HepG2 (cell line): ENCODE measurements at regions not wholly inside any gene's neighbourhood (a gene's known extent, or its start where the extent isn't known, plus 50 kb on each side); places are given as distances from the start of the nearest gene placed in this dataset.

Experiments
- CTCF ChIP-seq: sonication (generic); formaldehyde crosslinking; IDR thresholded peaks from 2 replicates; pipeline ENCODE4 v1.5.0; 2020; ENCODE audit warnings: mild to moderate bottlenecking, missing genetic modification reagents, moderate library complexity
- ELF1 ChIP-seq: sonication (generic); formaldehyde crosslinking; IDR thresholded peaks from 2 replicates; pipeline ENCODE4 v1.4.0; 2020; ENCODE audit warnings: missing genetic modification reagents
- MTA1 ChIP-seq: sonication (generic); formaldehyde crosslinking; IDR thresholded peaks from 2 replicates; pipeline ENCODE4 v1.4.0; 2020; ENCODE audit warnings: missing genetic modification reagents, mild to moderate bottlenecking, borderline replicate concordance
- REST ChIP-seq, 2 experiments: IDR thresholded peaks; 2 replicates each; pipeline ENCODE4 v1.6.1; 2011 to 2012; ENCODE audit warnings: low read length in 2 of 2, borderline replicate concordance in 1 of 2, low read depth in 1 of 2, mild to moderate bottlenecking in 1 of 2, moderate library complexity in 1 of 2
- SIN3A ChIP-seq: IDR thresholded peaks from 2 replicates; pipeline ENCODE4 v1.6.1; 2011; ENCODE audit warnings: low read depth, mild to moderate bottlenecking, control low read depth, low read length, borderline replicate concordance
- ZNF101 ChIP-seq: sonication (generic); formaldehyde crosslinking; IDR thresholded peaks from 2 replicates; pipeline ENCODE4 v1.4.0; 2020; ENCODE audit warnings: mild to moderate bottlenecking, low read depth, missing genetic modification reagents, borderline replicate concordance
- ZNF124 ChIP-seq: sonication (generic); formaldehyde crosslinking; IDR thresholded peaks from 2 replicates; pipeline ENCODE4 v1.4.0; 2020; ENCODE audit warnings: missing genetic modification reagents

- TF ChIP-seq CTCF (CRISPR knock-in tag) (no peak), SIN3A (no peak), ZNF124 (no peak), ZNF101 (CRISPR knock-in tag) (no peak), MTA1 (CRISPR knock-in tag) (no peak), REST (IDR thresholded peaks at IDR 0.05; ENCODE audit: borderline replicate concordance in 1 of 2, low read depth in 1 of 2, low read length in 2 of 2) (no peak), ELF1 (CRISPR knock-in tag) (no peak)
Measured at GRCh38 chr10:78780551-78780961, 288.2 kb upstream of the ZMIZ1 start.
